ENCODE measurements at regions not wholly inside any gene's neighbourhood (a gene's known extent, or its start where the extent isn't known, plus 50 kb on each side); places are given as distances from the start of the nearest gene placed in this dataset.
A peak's percentile ranks its signal among the peaks of the same experiment; 100 is the strongest.
"Not testable (repeated sequence)": the region's sequence is repeated elsewhere in the genome, so short reads cannot be mapped to it uniquely, and the experiment has no call there.

GRCh38 chr6:57708061-57708460 is 390.6 kb downstream of the PRIM2 start:
- H3K36me3 ChIP-seq (ENCODE audit: low read depth); H3K27me3 ChIP-seq (replicated peaks; ENCODE audit: insufficient read depth); H3K9ac ChIP-seq; H3F3A ChIP-seq (ENCODE audit: insufficient read depth); H3K4me3 ChIP-seq; H3K79me2 ChIP-seq (ENCODE audit: insufficient read depth); H3K9me3 ChIP-seq (ENCODE audit: low read depth); H3K9me2 ChIP-seq (ENCODE audit: insufficient read depth); in situ Hi-C loops (cut with MboI); H4K20me1 ChIP-seq (ENCODE audit: insufficient read depth); H3K4me1 ChIP-seq (ENCODE audit: insufficient read depth): not testable (repeated sequence)
- peak; percentile 77 for DNase-seq
- peak overlapping the region; percentile 73 for H2AFZ ChIP-seq
- peak overlapping the region; percentile 62 for H3K27ac ChIP-seq
- peak overlapping the region; percentile 31 for H3K4me2 ChIP-seq (ENCODE audit: unreplicated experiment)

GRCh38 chr6:57722546-57722945 is 405.1 kb downstream of the PRIM2 start:
- H2AFZ ChIP-seq = peak overlapping the region; percentile 58
- DNase-seq = peak; percentile 55
- H3K9me2 ChIP-seq (ENCODE audit: insufficient read depth); in situ Hi-C loops (cut with MboI); H3K4me1 ChIP-seq (ENCODE audit: insufficient read depth); H3F3A ChIP-seq (ENCODE audit: insufficient read depth); H3K27ac ChIP-seq; H3K4me3 ChIP-seq; H3K79me2 ChIP-seq (ENCODE audit: insufficient read depth); H3K9me3 ChIP-seq (ENCODE audit: low read depth); H4K20me1 ChIP-seq (ENCODE audit: insufficient read depth); H3K27me3 ChIP-seq (replicated peaks; ENCODE audit: insufficient read depth); H3K36me3 ChIP-seq (ENCODE audit: low read depth); H3K4me2 ChIP-seq (ENCODE audit: unreplicated experiment); H3K9ac ChIP-seq: not testable (repeated sequence)
- 53 to 81% methylated on average over 1 to 2 of the region's 2 CpGs for WGBS, 2 experiments (ENCODE audit: low coverage in 1 of 2, low lambda C conversion rate in 2 of 2, missing lambda C conversion rate in 2 of 2)

GRCh38 chr6:57723815-57724401 is 406.5 kb downstream of the PRIM2 start:
- H3K9me3 ChIP-seq (ENCODE audit: low read depth); H3K27ac ChIP-seq; H2AFZ ChIP-seq; H3K4me1 ChIP-seq (ENCODE audit: insufficient read depth); H3K79me2 ChIP-seq (ENCODE audit: insufficient read depth); in situ Hi-C loops (cut with MboI); H3K9me2 ChIP-seq (ENCODE audit: insufficient read depth); H4K20me1 ChIP-seq (ENCODE audit: insufficient read depth); H3F3A ChIP-seq (ENCODE audit: insufficient read depth); H3K36me3 ChIP-seq (ENCODE audit: low read depth); H3K4me3 ChIP-seq; DNase-seq; H3K9ac ChIP-seq; H3K4me2 ChIP-seq (ENCODE audit: unreplicated experiment); H3K27me3 ChIP-seq (replicated peaks; ENCODE audit: insufficient read depth): not testable (repeated sequence)
- 64 to 65% methylated on average over 10 of the region's 10 CpGs for WGBS, 2 experiments (ENCODE audit: low coverage in 1 of 2, low lambda C conversion rate in 2 of 2, missing lambda C conversion rate in 2 of 2)

GRCh38 chr6:57729407-57729806 is 412.0 kb downstream of the PRIM2 start:
- in situ Hi-C loops (cut with MboI); H3K9me2 ChIP-seq (ENCODE audit: insufficient read depth); H3K36me3 ChIP-seq (ENCODE audit: low read depth); H3K4me1 ChIP-seq (ENCODE audit: insufficient read depth); H3K27me3 ChIP-seq (replicated peaks; ENCODE audit: insufficient read depth); H3K79me2 ChIP-seq (ENCODE audit: insufficient read depth); H3F3A ChIP-seq (ENCODE audit: insufficient read depth); DNase-seq; H3K9ac ChIP-seq; H3K9me3 ChIP-seq (ENCODE audit: low read depth); H3K4me3 ChIP-seq; H4K20me1 ChIP-seq (ENCODE audit: insufficient read depth); H3K4me2 ChIP-seq (ENCODE audit: unreplicated experiment); H3K27ac ChIP-seq: not testable (repeated sequence)
- H2AFZ ChIP-seq = peak overlapping the region; percentile 62
- 29 to 53% methylated on average over 1 to 2 of the region's 2 CpGs for WGBS, 2 experiments (ENCODE audit: low coverage in 1 of 2, low lambda C conversion rate in 2 of 2, missing lambda C conversion rate in 2 of 2)

GRCh38 chr6:57730726-57731125 is 413.3 kb downstream of the PRIM2 start:
- H3K9me2 ChIP-seq (ENCODE audit: insufficient read depth); H3K36me3 ChIP-seq (ENCODE audit: low read depth); H3K4me3 ChIP-seq; H3K4me2 ChIP-seq (ENCODE audit: unreplicated experiment); in situ Hi-C loops (cut with MboI); H2AFZ ChIP-seq; H3K4me1 ChIP-seq (ENCODE audit: insufficient read depth); H3K79me2 ChIP-seq (ENCODE audit: insufficient read depth); H4K20me1 ChIP-seq (ENCODE audit: insufficient read depth); H3K9me3 ChIP-seq (ENCODE audit: low read depth); DNase-seq; H3K27me3 ChIP-seq (replicated peaks; ENCODE audit: insufficient read depth); H3K27ac ChIP-seq; H3K9ac ChIP-seq; H3F3A ChIP-seq (ENCODE audit: insufficient read depth): not testable (repeated sequence)
- 63% methylated on average over 4 of the region's 4 CpGs for WGBS, 2 experiments (ENCODE audit: low coverage in 1 of 2, low lambda C conversion rate in 2 of 2, missing lambda C conversion rate in 2 of 2)

GRCh38 chr6:57747716-57748115 is 430.3 kb downstream of the PRIM2 start:
- H3K27ac ChIP-seq; H2AFZ ChIP-seq; H3K4me1 ChIP-seq (ENCODE audit: insufficient read depth); H3K9me2 ChIP-seq (ENCODE audit: insufficient read depth); H3F3A ChIP-seq (ENCODE audit: insufficient read depth); H3K9ac ChIP-seq; H4K20me1 ChIP-seq (ENCODE audit: insufficient read depth); DNase-seq; in situ Hi-C loops (cut with MboI); H3K4me2 ChIP-seq (ENCODE audit: unreplicated experiment); H3K36me3 ChIP-seq (ENCODE audit: low read depth); H3K9me3 ChIP-seq (ENCODE audit: low read depth); H3K27me3 ChIP-seq (replicated peaks; ENCODE audit: insufficient read depth); H3K79me2 ChIP-seq (ENCODE audit: insufficient read depth); H3K4me3 ChIP-seq: not testable (repeated sequence)
- WGBS, 2 experiments (ENCODE audit: low coverage in 1 of 2, low lambda C conversion rate in 2 of 2, missing lambda C conversion rate in 2 of 2) = 45 to 47% methylated on average over 5 of the region's 5 CpGs

GRCh38 chr6:57759850-57760249 is 442.4 kb downstream of the PRIM2 start:
- H4K20me1 ChIP-seq (ENCODE audit: insufficient read depth); H3F3A ChIP-seq (ENCODE audit: insufficient read depth); H2AFZ ChIP-seq; H3K9ac ChIP-seq; H3K4me1 ChIP-seq (ENCODE audit: insufficient read depth); H3K9me3 ChIP-seq (ENCODE audit: low read depth); H3K27me3 ChIP-seq (replicated peaks; ENCODE audit: insufficient read depth); DNase-seq; H3K36me3 ChIP-seq (ENCODE audit: low read depth); H3K4me3 ChIP-seq; H3K79me2 ChIP-seq (ENCODE audit: insufficient read depth); H3K27ac ChIP-seq; in situ Hi-C loops (cut with MboI); H3K9me2 ChIP-seq (ENCODE audit: insufficient read depth); H3K4me2 ChIP-seq (ENCODE audit: unreplicated experiment): not testable (repeated sequence)
- WGBS, 2 experiments (ENCODE audit: low coverage in 1 of 2, low lambda C conversion rate in 2 of 2, missing lambda C conversion rate in 2 of 2) = 15 to 35% methylated on average over 1 of the region's 1 CpG

- H3K36me3 ChIP-seq (ENCODE audit: low read depth); H3K79me2 ChIP-seq (ENCODE audit: insufficient read depth); in situ Hi-C loops (cut with MboI); H2AFZ ChIP-seq; H3K4me1 ChIP-seq (ENCODE audit: insufficient read depth); H3K9me2 ChIP-seq (ENCODE audit: insufficient read depth); H3K9me3 ChIP-seq (ENCODE audit: low read depth); H3F3A ChIP-seq (ENCODE audit: insufficient read depth); H3K27ac ChIP-seq; H4K20me1 ChIP-seq (ENCODE audit: insufficient read depth); H3K9ac ChIP-seq; H3K4me3 ChIP-seq: not testable (repeated sequence)
- peak; percentile 7 for DNase-seq
- Histone ChIP-seq H3K4me2 (ENCODE audit: unreplicated experiment) (peak overlapping the region; percentile 7), H3K27me3 (replicated peaks; ENCODE audit: insufficient read depth) (peaks cover 53% of the 10 kb centered on the region)
- 7% methylated on average over 25 of the region's 25 CpGs for WGBS, 2 experiments (ENCODE audit: low coverage in 1 of 2, low lambda C conversion rate in 2 of 2, missing lambda C conversion rate in 2 of 2)
These were observed 475.4 kb downstream of the PRIM2 start for GRCh38 chr6:57792720-57793397.
